Endothelial cell of umbilical vein (primary cell): ENCODE measurements at regions not wholly inside any gene's neighbourhood (a gene's known extent, or its start where the extent isn't known, plus 50 kb on each side); places are given as distances from the start of the nearest gene placed in this dataset.

ENCODE experiments used
- BruUV-seq: library from RNA; stranded (reverse); fragments of 400-500 nt; replicated peaks from 2 replicates; lab custom pipeline; 2021; lab: Mats Ljungman, UMichigan
- CTCF ChIA-PET: fragments of 300-600, 350-600 bp; sonication (Branson Sonifier 250); formaldehyde crosslinking; loops from one replicate; lab custom pipeline; 2021; ENCODE audit warnings: antibody characterized with exemption, inconsistent platforms; lab: Charles Lee
- POLR2A ChIA-PET: fragments of 300-600, 350-600 bp; sonication (Branson Sonifier 250); formaldehyde crosslinking; loops from one replicate; lab custom pipeline; 2021; ENCODE audit warnings: antibody characterized with exemption, inconsistent platforms; lab: Charles Lee
- DNase-seq: peaks from one replicate; pipeline ENCODE4 v3.0.0-alpha.2; 2011; ENCODE audit warnings: low read depth, low spot score
- FAIRE-seq: peaks from 2 replicates; lab custom pipeline; 2011; peaks lifted over from hg19 to GRCh38; lab: Jason Lieb, UNC
- H2AFZ ChIP-seq: 2 replicates; pipeline ENCODE4 v1.6.0; 2012; ENCODE audit warnings: low read depth, low read length, control low read depth, inconsistent platforms
- H3K27ac ChIP-seq: 2 replicates; pipeline ENCODE4 v1.5.1; 2011; ENCODE audit warnings: low read depth, mild to moderate bottlenecking, control low read depth, low read length, moderate library complexity; ENCODE audit not compliant: insufficient read depth
- H3K27me3 ChIP-seq, 2 experiments: 2 replicates each; pipeline versions ENCODE4 v1.6.0 to v1.6.1; 2011; ENCODE audit warnings: low read length in 2 of 2, mixed read lengths in 1 of 2; ENCODE audit not compliant: control insufficient read depth in 2 of 2, insufficient read depth in 2 of 2
- H3K36me3 ChIP-seq, 2 experiments: 2 replicates in 1 of 2; 3 replicates in 1 of 2; pipeline ENCODE4 v1.5.1; 2011; ENCODE audit warnings: low read length in 2 of 2, mild to moderate bottlenecking in 1 of 2, moderate library complexity in 1 of 2; ENCODE audit not compliant: control insufficient read depth in 2 of 2, insufficient read depth in 2 of 2; ENCODE audit errors: extremely low read depth in 1 of 2
- H3K4me1 ChIP-seq: 3 replicates; pipeline ENCODE4 v1.5.1; 2011; ENCODE audit warnings: mild to moderate bottlenecking, low read length; ENCODE audit not compliant: control insufficient read depth, insufficient read depth; ENCODE audit errors: extremely low read depth
- H3K4me2 ChIP-seq: 2 replicates; pipeline ENCODE4 v1.6.1; 2011; ENCODE audit warnings: low read length, control low read depth, mixed read lengths; ENCODE audit not compliant: insufficient read depth
- H3K4me3 ChIP-seq, 3 experiments: fragments of 200-600 bp in 1 of 3; sonication (generic), shearing (Covaris generic) in 1 of 3; replicated peaks in 1 of 3; 2 replicates each; pipeline ENCODE4 v1.5.1; 2011 to 2016; ENCODE audit warnings: control low read depth in 3 of 3, low read length in 3 of 3, mild to moderate bottlenecking in 2 of 3, inconsistent platforms in 1 of 3, low read depth in 1 of 3, moderate library complexity in 1 of 3; ENCODE audit not compliant: insufficient read depth in 1 of 3
- H3K79me2 ChIP-seq: 2 replicates; pipeline ENCODE4 v1.6.0; 2012; ENCODE audit warnings: low read length, inconsistent platforms; ENCODE audit not compliant: control insufficient read depth, insufficient read depth
- H3K9ac ChIP-seq: replicated peaks from 2 replicates; pipeline ENCODE3; 2011; ENCODE audit warnings: low read length, control low read depth; ENCODE audit not compliant: insufficient read depth; ENCODE audit errors: extremely low read depth
- H3K9me1 ChIP-seq: replicated peaks from 3 replicates; pipeline ENCODE4 v1.6.0; 2011; ENCODE audit warnings: mild to moderate bottlenecking, low read length; ENCODE audit not compliant: control insufficient read depth, insufficient read depth; ENCODE audit errors: extremely low read depth
- H3K9me3 ChIP-seq: replicated peaks from 2 replicates; pipeline ENCODE4 v1.5.1; 2012; ENCODE audit warnings: low read length, inconsistent platforms; ENCODE audit not compliant: control insufficient read depth, insufficient read depth
- H4K20me1 ChIP-seq: replicated peaks from 2 replicates; pipeline ENCODE3; 2011; ENCODE audit warnings: mild to moderate bottlenecking, low read length; ENCODE audit not compliant: control insufficient read depth, insufficient read depth; ENCODE audit errors: extremely low read depth
- CTCF ChIP-seq, 2 donors: IDR thresholded peaks; 1 replicate in 1 of 2; 2 replicates in 1 of 2; pipeline ENCODE4 v1.5.1; 2011; ENCODE audit warnings: low read length in 2 of 2, mild to moderate bottlenecking in 2 of 2, moderate library complexity in 2 of 2, control low read depth in 1 of 2, inconsistent platforms in 1 of 2, low read depth in 1 of 2; ENCODE audit not compliant: insufficient read depth in 1 of 2; ENCODE audit errors: extremely low read depth in 1 of 2
- EZH2 ChIP-seq: IDR thresholded peaks from 2 replicates; pipeline ENCODE4 v1.6.1; 2012; ENCODE audit warnings: borderline replicate concordance, low read depth, mild to moderate bottlenecking, moderate library complexity, low read length, inconsistent platforms; ENCODE audit not compliant: severe bottlenecking
- FOS ChIP-seq: IDR thresholded peaks from 2 replicates; pipeline ENCODE4 v1.6.1; 2011; ENCODE audit warnings: mild to moderate bottlenecking, low read length, moderate library complexity, borderline replicate concordance; ENCODE audit not compliant: insufficient read depth
- GATA2 ChIP-seq: IDR thresholded peaks from 2 replicates; pipeline ENCODE4 v1.7.0; 2011; ENCODE audit warnings: low read depth, mild to moderate bottlenecking, moderate library complexity, mixed read lengths, low read length; ENCODE audit not compliant: insufficient read length, insufficient read depth
- JUN ChIP-seq: IDR thresholded peaks from 2 replicates; pipeline ENCODE4 v1.6.1; 2011; ENCODE audit warnings: borderline replicate concordance, low read depth; ENCODE audit not compliant: insufficient read length, insufficient read depth
- MAX ChIP-seq: IDR thresholded peaks from 2 replicates; pipeline ENCODE4 v1.6.1; 2011; ENCODE audit not compliant: insufficient read depth, insufficient read length
- MYC ChIP-seq: IDR thresholded peaks from one replicate; pipeline ENCODE4 v1.6.1; 2011; ENCODE audit warnings: mild to moderate bottlenecking, low read depth, low read length
- POLR2A ChIP-seq: IDR thresholded peaks from 2 replicates; pipeline ENCODE4 v1.6.1; 2012; ENCODE audit warnings: low read depth, mild to moderate bottlenecking, control low read depth, low read length
- POLR2AphosphoS5 ChIP-seq: IDR thresholded peaks from 2 replicates; pipeline ENCODE4 v1.6.1; 2012; ENCODE audit warnings: low read depth, mild to moderate bottlenecking, control low read depth, low read length, moderate library complexity; ENCODE audit not compliant: insufficient read depth
- dilution Hi-C: fragments of 300-500 bp; cut with MboI; formaldehyde crosslinking; loops from one replicate; pipeline ENCODE4 v1.15.0; 2019; ENCODE audit warnings: low sequenced_read_pairs; ENCODE audit not compliant: extremely low pct_ligation_motif_present
- intact Hi-C: fragments of 100-400 bp; cut with micrococcal nuclease; formaldehyde crosslinking; loops from one replicate; pipeline ENCODE4 v1.10.0; 2022

GRCh38 chr15:93167291-93167690 is 78.3 kb upstream of the RGMA start:
- DNase-seq (no peak), FAIRE-seq (no peak)
- Histone ChIP-seq H3K4me1 (no peaks in the 10 kb centered on the region), H2AFZ (no peak overlapping the region), H3K27me3 (no peaks in the 10 kb centered on the region), H3K4me3 (no peak overlapping the region), H3K9ac (no peak overlapping the region), H3K9me3 (no peaks in the 10 kb centered on the region), H3K27ac (no peak overlapping the region), H4K20me1 (no peaks in the 10 kb centered on the region), H3K9me1 (no peaks in the 10 kb centered on the region), H3K4me2 (no peak overlapping the region), H3K36me3 (no peaks in the 10 kb centered on the region), H3K79me2 (no peaks in the 10 kb centered on the region)
- ChIA-PET POLR2A (no interaction called here), CTCF (no interaction called here)
- TF ChIP-seq MAX (no peak), POLR2AphosphoS5 (no peak), MYC (no peak), CTCF (IDR thresholded peaks at IDR 0.05; ENCODE audit: extremely low read depth in 1 of 2, insufficient read depth in 1 of 2, low read depth in 1 of 2, low read length in 2 of 2) (no peak), JUN (no peak)
- intact Hi-C loops, result no loop called here
- BruUV-seq, result no TSS peak
- dilution Hi-C loops, result no loop called here

GRCh38 chr15:93166675-93167074 is 77.7 kb upstream of the RGMA start:
- CTCF ChIA-PET, result no interaction called here
- intact Hi-C loops, result no loop called here
- POLR2A ChIA-PET, result no interaction called here

More at GRCh38 chr15:93166675-93167074, 77.7 kb upstream of the RGMA start:
- H3K9me1 ChIP-seq, result no peaks in the 10 kb centered on the region
- no peak overlapping the region for H3K27ac ChIP-seq
- DNase-seq (no peak), FAIRE-seq (no peak)
- no peak overlapping the region for H3K4me2 ChIP-seq
- dilution Hi-C loops, result no loop called here
- H3K79me2 ChIP-seq, result no peaks in the 10 kb centered on the region
- no peaks in the 10 kb centered on the region for H4K20me1 ChIP-seq
- H3K36me3 ChIP-seq, result no peaks in the 10 kb centered on the region
- no peak overlapping the region for H3K9ac ChIP-seq
- no peak overlapping the region for H3K4me3 ChIP-seq
- H3K9me3 ChIP-seq, result no peaks in the 10 kb centered on the region
- H3K27me3 ChIP-seq, result no peaks in the 10 kb centered on the region
- no peak overlapping the region for H2AFZ ChIP-seq
- H3K4me1 ChIP-seq, result no peaks in the 10 kb centered on the region
- BruUV-seq, result no TSS peak
- TF ChIP-seq MYC (no peak), CTCF (IDR thresholded peaks at IDR 0.05; ENCODE audit: extremely low read depth in 1 of 2, insufficient read depth in 1 of 2, low read depth in 1 of 2, low read length in 2 of 2) (no peak), POLR2AphosphoS5 (no peak), POLR2A (no peak), MAX (no peak), FOS (no peak), GATA2 (no peak), EZH2 (no peak), JUN (no peak)
